ENCODE measurements at regions not wholly inside any gene's neighbourhood (a gene's known extent, or its start where the extent isn't known, plus 50 kb on each side); places are given as distances from the start of the nearest gene placed in this dataset.

DNA sequence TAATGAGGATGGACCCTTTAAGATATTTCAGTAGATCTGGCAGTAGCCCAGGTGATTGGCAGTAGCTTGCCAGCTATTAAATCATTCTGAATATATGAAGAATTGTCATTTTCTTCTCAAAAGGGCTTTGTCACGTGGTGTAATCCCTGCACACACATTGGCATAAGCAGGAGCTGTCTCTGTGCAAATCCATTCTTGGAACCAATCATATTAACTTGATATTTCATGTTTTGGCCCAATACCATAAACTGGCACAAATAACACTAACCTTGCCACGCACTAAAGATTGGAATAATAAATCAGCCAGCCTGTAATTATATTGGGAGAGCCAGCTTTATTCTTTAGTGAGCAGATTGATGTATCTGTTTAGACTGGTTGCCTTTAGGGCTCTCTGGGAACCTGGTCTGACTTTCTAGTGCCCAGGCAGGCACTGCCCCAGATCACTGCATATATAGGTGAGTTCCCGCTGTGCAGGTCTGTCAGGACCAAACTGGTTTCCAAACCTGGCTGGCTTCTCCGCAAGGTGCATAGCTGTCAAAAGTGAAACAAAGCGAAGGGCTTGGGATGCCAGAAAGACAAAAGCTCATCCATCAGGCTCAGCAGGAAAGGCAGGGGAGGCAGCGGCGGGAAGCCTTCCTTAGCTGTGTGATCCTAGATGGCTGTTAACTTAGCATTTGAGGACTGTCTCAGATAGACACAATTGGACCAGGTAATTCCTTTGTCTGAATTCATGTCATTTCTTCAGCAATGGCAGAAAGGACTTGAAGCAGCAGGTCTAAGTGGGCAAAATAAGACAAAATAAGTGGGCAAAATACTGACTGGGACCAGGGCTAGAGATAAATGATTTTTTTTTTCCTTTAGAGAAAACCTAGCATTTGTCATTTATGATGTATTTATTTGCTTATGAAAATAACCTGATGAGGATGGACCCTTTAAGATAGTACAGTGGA lies 128.8 kb upstream of the DYRK2 start (continued):
- TF ChIP-seq HCFC1 (IDR thresholded peaks at IDR 0.05; ENCODE audit: low read length) = no peak
- no peak for TF ChIP-seq GABPA (IDR thresholded peaks at IDR 0.05; ENCODE audit: low read depth)
- TF ChIP-seq, protein P1, sequence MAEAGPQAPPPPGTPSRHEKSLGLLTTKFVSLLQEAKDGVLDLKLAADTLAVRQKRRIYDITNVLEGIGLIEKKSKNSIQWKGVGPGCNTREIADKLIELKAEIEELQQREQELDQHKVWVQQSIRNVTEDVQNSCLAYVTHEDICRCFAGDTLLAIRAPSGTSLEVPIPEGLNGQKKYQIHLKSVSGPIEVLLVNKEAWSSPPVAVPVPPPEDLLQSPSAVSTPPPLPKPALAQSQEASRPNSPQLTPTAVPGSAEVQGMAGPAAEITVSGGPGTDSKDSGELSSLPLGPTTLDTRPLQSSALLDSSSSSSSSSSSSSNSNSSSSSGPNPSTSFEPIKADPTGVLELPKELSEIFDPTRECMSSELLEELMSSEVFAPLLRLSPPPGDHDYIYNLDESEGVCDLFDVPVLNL (IDR thresholded peaks at IDR 0.05; ENCODE audit: low read depth, low read length) = no peak
- no peak for TF ChIP-seq EZH2 (IDR thresholded peaks at IDR 0.05; ENCODE audit: borderline replicate concordance, control insufficient read depth, low read depth, low read length)
- no peak for TF ChIP-seq MTA2 (IDR thresholded peaks at IDR 0.05; ENCODE audit: low read depth)

- ChIA-PET RAD21 (ENCODE audit: unreplicated experiment) (no interaction called here), CTCF (no interaction called here), SMC1A (ENCODE audit: uncharacterized antibody, unreplicated experiment) (no interaction called here), POLR2A (no interaction called here)
- Histone ChIP-seq H3K27ac (ENCODE audit: control insufficient read depth, insufficient read depth) (no peak overlapping the region), H3K36me3 (ENCODE audit: control insufficient read depth in 2 of 2, insufficient read depth in 2 of 2, low read length in 1 of 2) (no peaks in the 10 kb centered on the region), H2AFZ (ENCODE audit: control insufficient read depth, low read depth, low read length) (no peak overlapping the region), H3K27me3 (replicated peaks in 1 of 2; ENCODE audit: control insufficient read depth in 2 of 2, insufficient read depth in 2 of 2, low read length in 1 of 2) (no peaks in the 10 kb centered on the region; a peak in 1 of 4 replicates), H3K79me2 (ENCODE audit: control insufficient read depth, insufficient read depth, low read length) (no peaks in the 10 kb centered on the region), H3K4me2 (ENCODE audit: control insufficient read depth, insufficient read depth) (no peak overlapping the region), H3K9me3 (replicated peaks; ENCODE audit: control insufficient read depth, insufficient read depth, low read length) (no peaks in the 10 kb centered on the region), H3K9ac (ENCODE audit: control insufficient read depth, insufficient read depth, low read length) (no peak overlapping the region), H3K4me3 (no peak overlapping the region), H4K20me1 (ENCODE audit: control insufficient read depth, insufficient read depth) (no peaks in the 10 kb centered on the region), H3K4me1 (ENCODE audit: control insufficient read depth, insufficient read depth, low read length) (peaks cover 6% of the 10 kb centered on the region)
- no peak for ATAC-seq
- in situ Hi-C loops (cut with MboI) (no loop called here), intact Hi-C loops (cut with micrococcal nuclease; ENCODE audit: unreplicated experiment) (no loop called here)
- DNase-seq (ENCODE audit: low read depth, low spot score) = no peak
- TF ChIP-seq CREM (IDR thresholded peaks at IDR 0.05; ENCODE audit: low read depth) (no peak), NRF1 (conservative IDR thresholded peaks at IDR 0.05; ENCODE audit: low read depth, low read length) (no peak), RELB (IDR thresholded peaks at IDR 0.05; ENCODE audit: low read depth) (no peak), SREBF2 (IDR thresholded peaks at IDR 0.05; ENCODE audit: low read length) (no peak), RUNX3 (IDR thresholded peaks at IDR 0.05; ENCODE audit: low read length) (no peak), KLF5 (IDR thresholded peaks at IDR 0.05; ENCODE audit: partially characterized antibody) (no peak), FOXK2 (IDR thresholded peaks at IDR 0.05) (no peak), ZSCAN29 (IDR thresholded peaks at IDR 0.05) (no peak), NFYA (IDR thresholded peaks at IDR 0.05; ENCODE audit: borderline replicate concordance, low read depth, low read length) (no peak)
- FAIRE-seq = no peak
- 96% methylated on average over 3 of the region's 3 CpGs for WGBS (ENCODE audit: insufficient coverage, insufficient replicate concordance, low lambda C conversion rate, missing lambda C conversion rate)
- BruUV-seq (replicated peaks) = no TSS peak
Measured at GRCh38 chr12:67520606-67521005, 127.9 kb upstream of the DYRK2 start.

Data from GM12878 (cell line).